ENCODE measurements at regions not wholly inside any gene's neighbourhood (a gene's known extent, or its start where the extent isn't known, plus 50 kb on each side); places are given as distances from the start of the nearest gene placed in this dataset.

DNA sequence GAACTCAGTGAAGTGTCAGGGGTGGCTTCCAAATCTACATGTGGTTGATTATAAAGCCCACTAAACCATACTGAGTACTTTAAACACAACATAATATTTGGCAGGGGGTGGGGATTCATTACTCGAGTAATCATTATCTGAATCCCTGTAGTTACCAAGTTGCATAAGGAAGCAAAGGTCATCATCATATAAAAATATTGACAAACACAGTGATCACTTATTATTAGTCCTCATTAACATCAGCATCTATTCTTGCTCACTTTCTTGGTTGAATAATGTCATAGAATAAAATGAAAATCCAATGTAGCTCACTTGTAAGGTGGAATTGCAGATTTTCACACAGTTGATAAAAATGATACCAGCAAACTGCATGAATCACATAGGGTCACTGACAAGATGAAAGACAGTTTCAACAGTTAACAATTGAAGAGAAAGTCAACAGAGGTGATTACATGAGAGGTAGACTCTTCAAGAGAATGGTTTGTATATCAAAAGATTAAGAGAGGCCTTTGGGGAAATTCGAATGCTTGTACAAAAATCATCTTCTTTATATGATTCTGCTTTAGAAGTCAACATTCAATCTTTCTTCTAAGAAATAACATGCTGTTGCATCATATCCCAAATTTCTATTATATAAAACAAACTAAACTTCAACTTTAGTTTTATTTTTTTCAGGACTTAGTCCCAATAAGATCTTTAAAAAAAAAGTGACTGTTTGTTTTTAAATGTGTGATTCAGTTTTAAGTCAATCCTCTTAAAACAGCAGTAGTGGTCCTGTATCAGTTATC lies 185.5 kb upstream of the KLF14 start:
- TF ChIP-seq CEBPB (IDR thresholded peaks at IDR 0.05) (no peak), TAF1 (IDR thresholded peaks at IDR 0.05; ENCODE audit: low read depth) (no peak), YY1 (IDR thresholded peaks at IDR 0.05; ENCODE audit: low read depth) (no peak), FOXM1 (IDR thresholded peaks at IDR 0.05; ENCODE audit: borderline replicate concordance, low read depth) (no peak), CREB1 (IDR thresholded peaks at IDR 0.05; ENCODE audit: low read depth) (no peak), ZBTB7A (IDR thresholded peaks at IDR 0.05; ENCODE audit: low read depth) (no peak)
- TF ChIP-seq, protein P1, sequence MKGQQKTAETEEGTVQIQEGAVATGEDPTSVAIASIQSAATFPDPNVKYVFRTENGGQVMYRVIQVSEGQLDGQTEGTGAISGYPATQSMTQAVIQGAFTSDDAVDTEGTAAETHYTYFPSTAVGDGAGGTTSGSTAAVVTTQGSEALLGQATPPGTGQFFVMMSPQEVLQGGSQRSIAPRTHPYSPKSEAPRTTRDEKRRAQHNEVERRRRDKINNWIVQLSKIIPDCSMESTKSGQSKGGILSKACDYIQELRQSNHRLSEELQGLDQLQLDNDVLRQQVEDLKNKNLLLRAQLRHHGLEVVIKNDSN (IDR thresholded peaks at IDR 0.05) = no peak

DNA sequence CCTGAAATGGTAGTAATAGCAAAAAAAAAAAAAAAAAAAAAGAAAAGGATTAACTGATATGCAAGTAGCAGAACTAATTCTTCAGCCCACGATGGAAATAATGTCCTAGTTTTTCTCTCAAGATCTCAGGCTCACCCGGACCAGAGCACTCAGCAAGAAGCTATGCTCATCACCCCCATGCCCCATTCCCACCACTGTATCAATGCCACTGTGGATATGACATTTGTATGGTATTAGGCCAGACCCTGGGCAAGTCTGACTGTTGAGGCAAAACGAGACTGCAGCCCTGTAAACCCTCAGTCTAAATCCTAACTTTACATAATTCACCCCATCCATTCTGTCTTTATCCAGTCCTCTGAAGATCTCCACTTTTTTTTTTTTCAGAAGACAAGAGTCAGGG lies 186.1 kb upstream of the KLF14 start:
- no peak for TF ChIP-seq TEAD4 (IDR thresholded peaks at IDR 0.05)

DNA sequence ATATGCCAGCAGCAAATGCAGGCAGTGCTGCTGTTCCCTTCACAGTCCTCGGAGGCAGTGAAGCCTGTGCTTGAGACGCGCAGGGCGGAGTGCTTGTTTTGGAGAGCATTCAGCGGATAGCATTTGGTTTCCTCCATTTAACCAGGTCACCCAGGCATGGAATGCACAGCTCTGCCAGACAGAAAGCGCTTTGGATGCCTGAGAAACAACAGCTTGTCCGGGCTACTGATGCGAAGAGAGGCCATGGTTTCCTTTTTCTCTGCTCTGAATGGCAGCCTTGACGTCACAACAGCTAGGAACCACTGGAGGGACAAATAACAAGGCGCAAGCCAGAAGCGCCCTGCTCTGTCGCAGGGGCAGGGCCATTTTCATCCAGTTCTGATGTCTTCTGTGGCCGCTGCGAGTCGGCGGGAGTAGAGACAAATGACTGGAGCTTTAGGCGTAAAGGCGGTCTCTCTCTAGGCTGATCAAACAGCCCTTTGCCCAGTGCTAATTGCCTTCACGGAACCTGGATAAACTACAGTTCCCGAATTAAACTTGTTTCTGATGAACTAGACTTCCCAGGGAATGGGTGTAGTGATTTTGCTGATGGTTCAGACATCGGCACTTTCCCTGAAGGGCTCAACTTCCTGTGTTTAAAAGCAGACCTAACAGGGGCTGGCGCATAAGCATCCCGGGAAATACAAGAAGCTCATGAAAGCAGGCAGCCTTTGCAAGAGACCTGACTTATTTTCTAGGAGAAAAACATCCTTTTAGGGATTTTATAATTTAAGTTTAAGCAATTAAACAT lies 187.6 kb upstream of the KLF14 start:
- TF ChIP-seq RAD21 (IDR thresholded peaks at IDR 0.05; ENCODE audit: low read depth) = no peak; the same call in 1 of the 2 replicates
- peak; percentile 83 for TF ChIP-seq YY1 (IDR thresholded peaks at IDR 0.05; ENCODE audit: low read depth)
- peak; percentile 92 for TF ChIP-seq TEAD4 (IDR thresholded peaks at IDR 0.05)
- TF ChIP-seq EGR1 (IDR thresholded peaks at IDR 0.05) = no peak
- TF ChIP-seq EP300 (IDR thresholded peaks at IDR 0.05; ENCODE audit: borderline replicate concordance) = peak; percentile 90
- TF ChIP-seq CREB1 (IDR thresholded peaks at IDR 0.05; ENCODE audit: low read depth) = peak; percentile 69; the same call in 1 of the 2 replicates
- 0 out of 2 replicates have a peak, but pooled peaks have one; percentile 62 for TF ChIP-seq FOXM1 (IDR thresholded peaks at IDR 0.05; ENCODE audit: borderline replicate concordance, low read depth)
- TF ChIP-seq TCF12 (IDR thresholded peaks at IDR 0.05; ENCODE audit: low read depth) = peak; percentile 91
- TF ChIP-seq NFIC (IDR thresholded peaks at IDR 0.05) = peak; percentile 94
- no peak for TF ChIP-seq CEBPB (IDR thresholded peaks at IDR 0.05)
- TF ChIP-seq, protein P2, sequence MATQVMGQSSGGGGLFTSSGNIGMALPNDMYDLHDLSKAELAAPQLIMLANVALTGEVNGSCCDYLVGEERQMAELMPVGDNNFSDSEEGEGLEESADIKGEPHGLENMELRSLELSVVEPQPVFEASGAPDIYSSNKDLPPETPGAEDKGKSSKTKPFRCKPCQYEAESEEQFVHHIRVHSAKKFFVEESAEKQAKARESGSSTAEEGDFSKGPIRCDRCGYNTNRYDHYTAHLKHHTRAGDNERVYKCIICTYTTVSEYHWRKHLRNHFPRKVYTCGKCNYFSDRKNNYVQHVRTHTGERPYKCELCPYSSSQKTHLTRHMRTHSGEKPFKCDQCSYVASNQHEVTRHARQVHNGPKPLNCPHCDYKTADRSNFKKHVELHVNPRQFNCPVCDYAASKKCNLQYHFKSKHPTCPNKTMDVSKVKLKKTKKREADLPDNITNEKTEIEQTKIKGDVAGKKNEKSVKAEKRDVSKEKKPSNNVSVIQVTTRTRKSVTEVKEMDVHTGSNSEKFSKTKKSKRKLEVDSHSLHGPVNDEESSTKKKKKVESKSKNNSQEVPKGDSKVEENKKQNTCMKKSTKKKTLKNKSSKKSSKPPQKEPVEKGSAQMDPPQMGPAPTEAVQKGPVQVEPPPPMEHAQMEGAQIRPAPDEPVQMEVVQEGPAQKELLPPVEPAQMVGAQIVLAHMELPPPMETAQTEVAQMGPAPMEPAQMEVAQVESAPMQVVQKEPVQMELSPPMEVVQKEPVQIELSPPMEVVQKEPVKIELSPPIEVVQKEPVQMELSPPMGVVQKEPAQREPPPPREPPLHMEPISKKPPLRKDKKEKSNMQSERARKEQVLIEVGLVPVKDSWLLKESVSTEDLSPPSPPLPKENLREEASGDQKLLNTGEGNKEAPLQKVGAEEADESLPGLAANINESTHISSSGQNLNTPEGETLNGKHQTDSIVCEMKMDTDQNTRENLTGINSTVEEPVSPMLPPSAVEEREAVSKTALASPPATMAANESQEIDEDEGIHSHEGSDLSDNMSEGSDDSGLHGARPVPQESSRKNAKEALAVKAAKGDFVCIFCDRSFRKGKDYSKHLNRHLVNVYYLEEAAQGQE (IDR thresholded peaks at IDR 0.05; ENCODE audit: low read depth) = no peak
- TF ChIP-seq TAF1 (IDR thresholded peaks at IDR 0.05; ENCODE audit: low read depth) = no peak
- TF ChIP-seq MAX (IDR thresholded peaks at IDR 0.05) = 0 out of 2 replicates have a peak, but pooled peaks have one; percentile 53

DNA sequence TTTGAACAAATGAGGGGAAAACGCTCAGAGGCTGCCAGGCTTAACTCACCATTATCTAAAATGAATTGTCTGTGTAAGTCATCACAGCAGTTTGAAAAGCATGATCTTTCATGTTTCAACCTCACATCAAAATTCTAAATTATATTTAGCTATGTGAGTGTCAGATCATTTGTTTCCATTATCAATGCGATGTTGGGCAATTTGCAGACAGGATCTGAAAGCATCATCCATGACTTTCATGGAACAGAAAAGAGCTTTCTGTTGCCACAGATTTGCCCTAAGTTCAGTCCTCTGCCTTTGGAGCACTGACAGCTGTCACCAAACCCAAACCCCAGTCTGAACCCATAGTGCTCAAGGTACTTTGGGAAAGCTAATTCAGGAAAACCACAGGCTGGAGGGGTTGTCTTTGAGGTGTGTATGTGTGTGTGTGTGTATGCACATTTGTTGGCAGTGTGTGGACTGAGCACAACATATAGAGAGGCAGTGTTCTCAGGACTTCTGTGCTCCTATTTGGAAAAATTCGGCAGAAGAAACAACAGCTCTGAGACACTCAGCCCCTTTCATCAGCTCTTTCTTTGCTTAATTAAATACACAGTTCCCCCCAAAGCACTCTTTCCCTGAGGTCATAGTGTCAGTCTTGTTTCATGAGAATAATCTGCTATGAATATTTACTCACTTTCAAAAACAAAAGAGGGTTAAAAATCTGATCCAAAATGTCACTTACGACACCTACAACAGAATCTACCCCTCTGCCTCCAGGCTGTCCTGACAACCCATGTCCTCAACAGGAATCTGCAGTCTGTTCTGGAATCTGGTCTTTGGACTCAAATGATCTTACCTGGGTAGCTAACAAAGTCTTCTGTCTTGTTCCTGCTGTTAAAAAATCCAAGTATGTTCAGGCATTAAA lies 188.5 kb upstream of the KLF14 start:
- TF ChIP-seq ZBTB7A (IDR thresholded peaks at IDR 0.05; ENCODE audit: low read depth) (no peak), MAX (IDR thresholded peaks at IDR 0.05) (no peak), CEBPB (IDR thresholded peaks at IDR 0.05) (no peak)

DNA sequence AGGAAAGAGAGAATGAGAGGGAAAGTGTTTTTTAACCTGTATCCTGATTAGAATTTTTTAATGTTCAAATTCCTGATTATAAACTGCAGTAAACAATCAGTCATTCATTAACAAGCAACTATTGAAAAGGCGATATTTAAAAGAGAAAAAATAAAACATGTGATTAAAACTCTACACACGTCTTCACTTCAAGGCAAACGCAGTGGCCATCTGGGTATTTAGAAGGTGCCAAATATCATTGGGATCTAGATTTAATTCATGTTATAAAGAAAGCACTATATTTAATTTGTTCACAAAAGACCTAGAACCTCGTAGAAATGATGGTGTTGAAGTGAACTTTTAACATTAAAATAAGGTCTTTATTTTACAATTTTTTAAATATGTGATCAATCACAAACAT lies 189.4 kb upstream of the KLF14 start:
- TF ChIP-seq, protein P2 (IDR thresholded peaks at IDR 0.05; ENCODE audit: low read depth) = no peak
- TF ChIP-seq, protein P1 (IDR thresholded peaks at IDR 0.05) = no peak
- no peak for TF ChIP-seq YY1 (IDR thresholded peaks at IDR 0.05; ENCODE audit: low read depth)
- TF ChIP-seq FOXM1 (IDR thresholded peaks at IDR 0.05; ENCODE audit: borderline replicate concordance, low read depth) = no peak

Measured in Ishikawa (cell line).